ENCODE measurements at regions not wholly inside any gene's neighbourhood (a gene's known extent, or its start where the extent isn't known, plus 50 kb on each side); places are given as distances from the start of the nearest gene placed in this dataset.
"Not testable (repeated sequence)": the region's sequence is repeated elsewhere in the genome, so short reads cannot be mapped to it uniquely, and the experiment has no call there.

- H3K27me3 ChIP-seq (ENCODE audit: insufficient read depth, low read length); H3K9me3 ChIP-seq (ENCODE audit: low read depth, low read length): not testable (repeated sequence)
These were observed 133.9 kb downstream of the POTEG start for GRCh38 chr14:19300243-19300642.

DNA sequence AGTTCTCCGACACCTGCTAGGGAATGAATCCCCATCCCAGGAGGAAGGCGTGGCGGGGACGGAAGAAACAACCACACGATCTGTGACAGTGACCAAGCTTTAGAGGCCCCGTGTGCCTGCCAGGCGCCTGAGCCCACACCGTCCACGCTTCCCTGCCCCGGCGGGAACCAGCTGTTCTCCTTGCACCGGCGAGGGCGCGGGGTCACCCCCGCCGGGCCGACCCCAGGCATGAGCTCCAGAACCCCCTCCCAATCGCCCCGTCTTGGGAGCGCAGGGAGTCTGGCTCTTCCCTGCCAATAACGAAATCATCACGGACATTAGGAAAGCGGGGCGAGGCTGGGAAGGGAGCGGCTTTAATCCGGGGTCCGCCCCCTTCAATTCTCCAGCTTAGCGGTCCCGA lies 133.3 kb downstream of the POTEG start:
- not testable (repeated sequence) for H3K79me2 ChIP-seq (ENCODE audit: insufficient read depth, low read length); H2AFZ ChIP-seq (ENCODE audit: low read length); H3K27me3 ChIP-seq (ENCODE audit: insufficient read depth, low read length); H3K27ac ChIP-seq (ENCODE audit: low read depth, low read length); H3K36me3 ChIP-seq (ENCODE audit: insufficient read depth, low read length); H3K4me1 ChIP-seq (ENCODE audit: insufficient read depth, low read length); H3K4me2 ChIP-seq (ENCODE audit: insufficient read depth, low read length); H3K9me3 ChIP-seq (ENCODE audit: low read depth, low read length); DNase-seq (ENCODE audit: insufficient read length, low spot score, missing footprints); H3K4me3 ChIP-seq (ENCODE audit: insufficient read depth, low read length); H4K20me1 ChIP-seq (ENCODE audit: insufficient read depth, low read length)

More at GRCh38 chr14:19300243-19300642, 133.9 kb downstream of the POTEG start:
- not testable (repeated sequence) for H3K79me2 ChIP-seq (ENCODE audit: insufficient read depth, low read length); H3K4me1 ChIP-seq (ENCODE audit: insufficient read depth, low read length); DNase-seq (ENCODE audit: insufficient read length, low spot score, missing footprints); H2AFZ ChIP-seq (ENCODE audit: low read length); H4K20me1 ChIP-seq (ENCODE audit: insufficient read depth, low read length); H3K27ac ChIP-seq (ENCODE audit: low read depth, low read length); H3K4me2 ChIP-seq (ENCODE audit: insufficient read depth, low read length); H3K4me3 ChIP-seq (ENCODE audit: insufficient read depth, low read length); H3K36me3 ChIP-seq (ENCODE audit: insufficient read depth, low read length)

DNA sequence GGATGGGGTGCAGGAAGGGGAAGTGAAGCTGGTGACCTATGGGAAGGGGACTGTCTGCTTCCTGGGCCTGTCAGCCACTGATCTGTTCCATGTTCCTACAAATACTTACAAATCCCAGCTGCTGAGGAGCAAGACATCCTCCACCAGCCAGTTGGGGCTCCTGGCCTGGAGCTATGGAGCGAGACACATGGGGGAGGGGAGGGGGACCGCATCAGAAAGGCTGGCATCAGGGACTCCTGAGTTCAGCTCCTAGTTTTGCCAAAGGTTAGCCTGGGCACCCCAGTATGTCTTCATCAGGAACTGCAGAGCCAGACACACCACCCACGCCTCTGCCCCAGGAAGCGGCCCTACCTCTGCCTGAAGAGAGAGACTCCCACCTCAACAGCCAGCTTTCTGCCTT lies 130.3 kb downstream of the POTEG start:
- not testable (repeated sequence) for H3K4me2 ChIP-seq (ENCODE audit: insufficient read depth, low read length); H3K9me3 ChIP-seq (ENCODE audit: low read depth, low read length); H3K4me3 ChIP-seq (ENCODE audit: insufficient read depth, low read length); H3K79me2 ChIP-seq (ENCODE audit: insufficient read depth, low read length); H3K36me3 ChIP-seq (ENCODE audit: insufficient read depth, low read length); H4K20me1 ChIP-seq (ENCODE audit: insufficient read depth, low read length); H3K27me3 ChIP-seq (ENCODE audit: insufficient read depth, low read length); H3K27ac ChIP-seq (ENCODE audit: low read depth, low read length); H3K4me1 ChIP-seq (ENCODE audit: insufficient read depth, low read length); H2AFZ ChIP-seq (ENCODE audit: low read length); DNase-seq (ENCODE audit: insufficient read length, low spot score, missing footprints)

- not testable (repeated sequence) for H3K27me3 ChIP-seq (ENCODE audit: insufficient read depth, low read length); H3K36me3 ChIP-seq (ENCODE audit: insufficient read depth, low read length); H4K20me1 ChIP-seq (ENCODE audit: insufficient read depth, low read length); DNase-seq (ENCODE audit: insufficient read length, low spot score, missing footprints); H3K4me3 ChIP-seq (ENCODE audit: insufficient read depth, low read length); H3K4me1 ChIP-seq (ENCODE audit: insufficient read depth, low read length); H3K27ac ChIP-seq (ENCODE audit: low read depth, low read length); H3K79me2 ChIP-seq (ENCODE audit: insufficient read depth, low read length); H2AFZ ChIP-seq (ENCODE audit: low read length); H3K4me2 ChIP-seq (ENCODE audit: insufficient read depth, low read length); H3K9me3 ChIP-seq (ENCODE audit: low read depth, low read length)
These were observed 129.7 kb downstream of the POTEG start for GRCh38 chr14:19304442-19304841.

DNA sequence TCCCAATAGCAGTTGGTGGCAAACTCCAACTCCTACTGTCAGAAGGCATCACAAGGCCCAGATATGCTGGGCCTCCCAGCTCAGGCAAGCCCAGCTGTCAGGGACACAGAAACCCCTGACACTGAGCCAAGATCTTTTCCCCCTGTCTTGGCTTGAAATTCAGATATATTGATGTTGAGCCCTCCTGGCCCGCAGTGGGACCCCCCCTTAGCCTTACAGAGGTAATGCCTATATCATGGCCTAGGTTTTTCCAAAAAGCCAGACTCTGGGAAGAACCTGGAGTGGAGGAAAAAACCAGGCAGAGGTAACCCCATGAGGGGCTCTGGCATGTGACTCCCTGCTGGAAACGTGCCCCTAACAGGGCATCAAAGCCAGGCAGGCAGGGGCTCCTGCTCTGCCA lies 129.2 kb downstream of the POTEG start:
- not testable (repeated sequence) for H3K36me3 ChIP-seq (ENCODE audit: insufficient read depth, low read length); H4K20me1 ChIP-seq (ENCODE audit: insufficient read depth, low read length); H3K79me2 ChIP-seq (ENCODE audit: insufficient read depth, low read length); H2AFZ ChIP-seq (ENCODE audit: low read length); H3K27ac ChIP-seq (ENCODE audit: low read depth, low read length); H3K4me1 ChIP-seq (ENCODE audit: insufficient read depth, low read length); H3K4me2 ChIP-seq (ENCODE audit: insufficient read depth, low read length); DNase-seq (ENCODE audit: insufficient read length, low spot score, missing footprints); H3K4me3 ChIP-seq (ENCODE audit: insufficient read depth, low read length); H3K9me3 ChIP-seq (ENCODE audit: low read depth, low read length); H3K27me3 ChIP-seq (ENCODE audit: insufficient read depth, low read length)

DNA sequence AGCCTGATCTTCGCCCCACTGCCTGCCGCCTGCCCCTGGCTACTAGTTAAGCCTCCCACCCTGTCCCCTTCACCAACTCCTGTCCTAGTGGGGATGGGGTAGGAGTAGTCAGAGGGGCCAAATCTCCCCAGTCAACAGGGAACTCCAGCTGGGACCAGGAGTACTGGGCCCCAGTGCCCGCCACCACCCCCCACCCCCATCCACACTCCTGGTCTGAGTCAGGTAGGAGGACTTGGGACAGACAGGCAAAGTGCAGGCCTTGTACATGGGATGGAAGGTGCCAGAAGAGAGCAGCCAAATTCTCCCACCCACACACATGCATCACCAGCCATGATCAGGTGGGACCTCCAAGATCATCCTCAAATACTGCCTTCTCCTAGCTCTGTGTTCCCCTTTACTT lies 128.4 kb downstream of the POTEG start:
- H3K36me3 ChIP-seq (ENCODE audit: insufficient read depth, low read length); H3K27ac ChIP-seq (ENCODE audit: low read depth, low read length); DNase-seq (ENCODE audit: insufficient read length, low spot score, missing footprints); H3K4me3 ChIP-seq (ENCODE audit: insufficient read depth, low read length); H2AFZ ChIP-seq (ENCODE audit: low read length); H3K4me2 ChIP-seq (ENCODE audit: insufficient read depth, low read length); H3K9me3 ChIP-seq (ENCODE audit: low read depth, low read length); H3K79me2 ChIP-seq (ENCODE audit: insufficient read depth, low read length); H3K4me1 ChIP-seq (ENCODE audit: insufficient read depth, low read length); H3K27me3 ChIP-seq (ENCODE audit: insufficient read depth, low read length); H4K20me1 ChIP-seq (ENCODE audit: insufficient read depth, low read length): not testable (repeated sequence)

GRCh38 chr14:19306405-19306804 lies 127.7 kb downstream of the POTEG start:
- not testable (repeated sequence) for H4K20me1 ChIP-seq (ENCODE audit: insufficient read depth, low read length); H3K36me3 ChIP-seq (ENCODE audit: insufficient read depth, low read length); H2AFZ ChIP-seq (ENCODE audit: low read length); H3K4me3 ChIP-seq (ENCODE audit: insufficient read depth, low read length); H3K79me2 ChIP-seq (ENCODE audit: insufficient read depth, low read length); H3K4me1 ChIP-seq (ENCODE audit: insufficient read depth, low read length); DNase-seq (ENCODE audit: insufficient read length, low spot score, missing footprints); H3K9me3 ChIP-seq (ENCODE audit: low read depth, low read length); H3K4me2 ChIP-seq (ENCODE audit: insufficient read depth, low read length); H3K27me3 ChIP-seq (ENCODE audit: insufficient read depth, low read length); H3K27ac ChIP-seq (ENCODE audit: low read depth, low read length)
